Trophoblast cell (in vitro differentiated cells and primary cell): ENCODE measurements at regions not wholly inside any gene's neighbourhood (a gene's known extent, or its start where the extent isn't known, plus 50 kb on each side); places are given as distances from the start of the nearest gene placed in this dataset.

Experiments used
- DNase-seq, 2 donors: peaks; one replicate each; pipeline ENCODE4 v3.0.0-alpha.2; 2016
- H2AFZ ChIP-seq: 2 replicates; pipeline ENCODE4 v1.6.1; 2013; ENCODE audit warnings: low read length, moderate library complexity, mild to moderate bottlenecking; ENCODE audit not compliant: insufficient read depth, poor library complexity
- H2AK5ac ChIP-seq: 2 replicates; pipeline ENCODE4 v1.6.1; 2013; ENCODE audit warnings: mild to moderate bottlenecking, low read length
- H2BK120ac ChIP-seq: 2 replicates; pipeline ENCODE4 v1.6.1; 2013; ENCODE audit warnings: low read length, mild to moderate bottlenecking, moderate library complexity; ENCODE audit not compliant: insufficient read depth, poor library complexity
- H2BK12ac ChIP-seq: 2 replicates; pipeline ENCODE4 v1.6.1; 2013; ENCODE audit warnings: mild to moderate bottlenecking, low read length, moderate library complexity
- H2BK5ac ChIP-seq: 2 replicates; pipeline ENCODE4 v1.6.1; 2013; ENCODE audit warnings: low read length, low read depth, moderate library complexity, mild to moderate bottlenecking; ENCODE audit not compliant: poor library complexity
- H3K14ac ChIP-seq: 2 replicates; pipeline ENCODE4 v1.6.1; 2013; ENCODE audit warnings: mild to moderate bottlenecking, low read length
- H3K18ac ChIP-seq: 2 replicates; pipeline ENCODE4 v1.6.1; 2013; ENCODE audit warnings: mild to moderate bottlenecking, low read length
- H3K23ac ChIP-seq: 2 replicates; pipeline ENCODE4 v1.6.1; 2013; ENCODE audit warnings: low read length
- H3K27ac ChIP-seq: 2 replicates; pipeline ENCODE4 v1.5.1; 2013; ENCODE audit warnings: low read depth, mild to moderate bottlenecking, inconsistent platforms, low read length, moderate library complexity
- H3K27me3 ChIP-seq: 2 replicates; pipeline ENCODE4 v1.6.1; 2013; ENCODE audit warnings: inconsistent platforms, mild to moderate bottlenecking, low read length, moderate library complexity; ENCODE audit not compliant: insufficient read depth
- H3K36me3 ChIP-seq, 2 experiments: 1 replicate in 1 of 2; 2 replicates in 1 of 2; pipeline ENCODE4 v1.6.1; 2013; ENCODE audit warnings: low read length in 2 of 2, mild to moderate bottlenecking in 2 of 2, moderate library complexity in 1 of 2; ENCODE audit not compliant: insufficient read depth in 2 of 2, control insufficient read depth in 1 of 2
- H3K4ac ChIP-seq: 2 replicates; pipeline ENCODE4 v1.6.1; 2013; ENCODE audit warnings: low read depth, mild to moderate bottlenecking, low read length, moderate library complexity
- H3K4me1 ChIP-seq, 2 experiments: 1 replicate in 1 of 2; 2 replicates in 1 of 2; pipeline ENCODE4 v1.6.1; 2013; ENCODE audit warnings: low read length in 2 of 2, mild to moderate bottlenecking in 2 of 2, moderate library complexity in 1 of 2; ENCODE audit not compliant: insufficient read depth in 2 of 2, control insufficient read depth in 1 of 2
- H3K4me2 ChIP-seq: 2 replicates; pipeline ENCODE4 v1.6.1; 2013; ENCODE audit warnings: inconsistent platforms, mild to moderate bottlenecking, low read length, moderate library complexity
- H3K4me3 ChIP-seq: 2 replicates; pipeline ENCODE4 v1.5.1; 2013; ENCODE audit warnings: mild to moderate bottlenecking, low read depth, low read length, inconsistent platforms
- H3K79me1 ChIP-seq: one replicate; pipeline ENCODE4 v1.6.1; 2013; ENCODE audit warnings: low read length
- H3K79me2 ChIP-seq: 2 replicates; pipeline ENCODE4 v1.6.1; 2013; ENCODE audit warnings: low read length, mild to moderate bottlenecking; ENCODE audit not compliant: control insufficient read depth, insufficient read depth, poor library complexity
- H3K9ac ChIP-seq: 2 replicates; pipeline ENCODE4 v1.6.1; 2013; ENCODE audit warnings: mild to moderate bottlenecking, low read length
- H3K9me3 ChIP-seq: 2 replicates; pipeline ENCODE4 v1.6.1; 2013; ENCODE audit warnings: low read depth, mild to moderate bottlenecking, control low read depth, inconsistent platforms, low read length; ENCODE audit not compliant: insufficient read depth
- H4K12ac ChIP-seq: 2 replicates; pipeline ENCODE4 v1.6.1; 2013; ENCODE audit warnings: low read depth, mild to moderate bottlenecking, low read length, moderate library complexity
- H4K8ac ChIP-seq: 2 replicates; pipeline ENCODE4 v1.6.1; 2013; ENCODE audit warnings: low read depth, mild to moderate bottlenecking, low read length, moderate library complexity
- H4K91ac ChIP-seq: one replicate; pipeline ENCODE4 v1.6.1; 2013; ENCODE audit warnings: low read depth, mild to moderate bottlenecking, low read length, moderate library complexity
- WGBS: extraction: QIAGEN DNeasy Blood & Tissue Kit; methylation state at CpG from one replicate; pipeline ENCODE4 v1.1.7; 2013; ENCODE audit warnings: missing lambda C conversion rate; ENCODE audit not compliant: insufficient read length, insufficient coverage; ENCODE audit errors: extremely low coverage; 5-methylcytosine and 5-hydroxymethylcytosine counted together

- H4K91ac ChIP-seq = no peak overlapping the region
- no peaks in the 10 kb centered on the region for H3K79me1 ChIP-seq
- H3K27ac ChIP-seq = no peak overlapping the region
- H3K27me3 ChIP-seq = no peaks in the 10 kb centered on the region
- no peak overlapping the region for H2AK5ac ChIP-seq
- no peaks in the 10 kb centered on the region for H3K4me1 ChIP-seq
- no peak overlapping the region for H3K9ac ChIP-seq
- H4K12ac ChIP-seq = no peak overlapping the region
- H3K9me3 ChIP-seq = no peaks in the 10 kb centered on the region
- H4K8ac ChIP-seq = no peak overlapping the region
- no peak overlapping the region for H3K23ac ChIP-seq
- no peaks in the 10 kb centered on the region for H3K79me2 ChIP-seq
- H2AFZ ChIP-seq = no peak overlapping the region
- H3K18ac ChIP-seq = no peak overlapping the region
- H3K4me2 ChIP-seq = no peak overlapping the region
- no CpG with 5 or more reads among the region's 10 CpGs for WGBS
- no peak overlapping the region for H3K4ac ChIP-seq
- H3K4me3 ChIP-seq = no peak overlapping the region
- no peaks in the 10 kb centered on the region for H3K36me3 ChIP-seq
- no peak overlapping the region for H2BK5ac ChIP-seq
- DNase-seq = no peak
- no peak overlapping the region for H2BK120ac ChIP-seq
- no peak overlapping the region for H3K14ac ChIP-seq
- H2BK12ac ChIP-seq = no peak overlapping the region
These were observed 50.7 kb upstream of the TOX2 start for GRCh38 chr20:43863821-43864544.

GRCh38 chr20:43863330-43863729 lies 51.3 kb upstream of the TOX2 start:
- no peak overlapping the region for H2BK120ac ChIP-seq
- no peaks in the 10 kb centered on the region for H3K79me1 ChIP-seq
- H3K18ac ChIP-seq = no peak overlapping the region
- no peak overlapping the region for H3K27ac ChIP-seq
- H3K4ac ChIP-seq = no peak overlapping the region
- H3K23ac ChIP-seq = no peak overlapping the region
- H3K14ac ChIP-seq = no peak overlapping the region
- no peaks in the 10 kb centered on the region for H3K27me3 ChIP-seq
- no CpG with 5 or more reads among the region's 12 CpGs for WGBS
- no peak overlapping the region for H4K91ac ChIP-seq
- H3K9ac ChIP-seq = no peak overlapping the region
- no peak overlapping the region for H3K4me2 ChIP-seq
- H3K79me2 ChIP-seq = no peaks in the 10 kb centered on the region
- H3K4me3 ChIP-seq = no peak overlapping the region
- H4K8ac ChIP-seq = no peak overlapping the region
- H3K9me3 ChIP-seq = no peaks in the 10 kb centered on the region
- H2BK12ac ChIP-seq = no peak overlapping the region
- DNase-seq = no peak
- no peak overlapping the region for H4K12ac ChIP-seq
- no peak overlapping the region for H2AK5ac ChIP-seq
- H3K4me1 ChIP-seq = no peaks in the 10 kb centered on the region
- no peaks in the 10 kb centered on the region for H3K36me3 ChIP-seq
- H2BK5ac ChIP-seq = no peak overlapping the region
- H2AFZ ChIP-seq = no peak overlapping the region

DNA sequence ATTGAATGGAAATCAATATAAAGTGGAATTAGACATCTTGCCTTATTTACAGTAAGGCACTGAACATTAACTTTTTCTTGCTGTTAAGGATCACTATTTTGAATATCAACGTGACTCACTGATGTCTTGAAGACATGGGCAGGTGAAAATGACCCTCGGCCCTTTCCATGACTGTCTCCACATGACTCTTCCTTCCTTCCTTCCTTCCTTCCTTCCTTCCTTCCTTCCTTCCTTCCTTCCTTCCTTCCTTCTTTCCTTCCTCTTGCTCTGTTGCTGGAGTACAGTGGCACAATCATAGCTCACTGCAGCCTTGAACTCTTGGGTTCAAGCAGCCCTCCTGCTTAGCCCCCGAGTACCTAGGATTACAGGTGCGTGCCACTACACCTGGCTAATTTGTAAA lies 52.2 kb upstream of the TOX2 start:
- Histone ChIP-seq H3K27me3 (no peaks in the 10 kb centered on the region), H3K4me1 (no peaks in the 10 kb centered on the region), H3K9ac (no peak overlapping the region), H3K4ac (no peak overlapping the region), H2AFZ (no peak overlapping the region), H2AK5ac (no peak overlapping the region), H4K8ac (no peak overlapping the region), H3K4me3 (no peak overlapping the region), H3K18ac (no peak overlapping the region), H3K14ac (no peak overlapping the region), H2BK12ac (no peak overlapping the region), H3K79me2 (no peaks in the 10 kb centered on the region), H2BK120ac (no peak overlapping the region), H4K91ac (no peak overlapping the region), H3K27ac (no peak overlapping the region), H3K36me3 (no peaks in the 10 kb centered on the region), H2BK5ac (no peak overlapping the region), H3K9me3 (no peaks in the 10 kb centered on the region), H3K79me1 (no peaks in the 10 kb centered on the region), H4K12ac (no peak overlapping the region), H3K4me2 (no peak overlapping the region), H3K23ac (no peak overlapping the region)
- DNase-seq = no peak
- WGBS = no CpG with 5 or more reads among the region's 4 CpGs

DNA sequence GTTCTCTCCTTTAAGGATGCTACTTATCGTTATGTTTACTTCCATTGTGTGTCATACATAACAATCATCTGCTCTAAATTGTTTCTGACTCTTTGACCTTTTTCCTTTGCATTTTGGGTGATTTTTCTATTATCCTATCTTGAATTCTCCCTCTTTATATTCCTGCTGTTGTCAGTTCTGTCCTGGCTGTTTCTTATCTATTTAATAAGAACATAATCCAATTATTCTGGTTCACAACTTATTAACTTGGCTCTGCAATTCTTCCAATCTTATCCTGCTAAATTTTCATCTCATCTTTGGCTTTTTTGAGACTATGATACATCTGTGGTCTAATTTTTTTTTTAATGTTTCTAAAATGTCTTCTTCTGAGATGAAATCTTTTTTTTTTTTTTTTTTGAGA lies 54.7 kb upstream of the TOX2 start:
- Histone ChIP-seq H4K8ac (no peak overlapping the region), H3K36me3 (no peaks in the 10 kb centered on the region), H3K79me2 (no peaks in the 10 kb centered on the region), H3K14ac (no peak overlapping the region), H3K18ac (no peak overlapping the region), H2AK5ac (no peak overlapping the region), H3K4me3 (no peak overlapping the region), H2AFZ (no peak overlapping the region), H3K4ac (no peak overlapping the region), H3K27ac (no peak overlapping the region), H4K91ac (no peak overlapping the region), H3K23ac (no peak overlapping the region), H3K4me2 (no peak overlapping the region), H3K9me3 (no peaks in the 10 kb centered on the region), H3K4me1 (no peaks in the 10 kb centered on the region), H3K79me1 (no peaks in the 10 kb centered on the region), H3K9ac (no peak overlapping the region), H2BK12ac (no peak overlapping the region), H4K12ac (no peak overlapping the region), H2BK120ac (no peak overlapping the region), H2BK5ac (no peak overlapping the region), H3K27me3 (no peaks in the 10 kb centered on the region)
- DNase-seq = no peak
- no CpG with 5 or more reads among the region's 1 CpG for WGBS
